Large intestine (tissue), 3 donors: ENCODE measurements at regions not wholly inside any gene's neighbourhood (a gene's known extent, or its start where the extent isn't known, plus 50 kb on each side); places are given as distances from the start of the nearest gene placed in this dataset.
"Not testable (repeated sequence)": the region's sequence is repeated elsewhere in the genome, so short reads cannot be mapped to it uniquely, and the experiment has no call there.

Experiments used
- DNase-seq, 2 donors: peaks; one replicate each; pipeline versions ENCODE4 v3.0.0 to v3.0.0-alpha.2; 2013
- H3K27ac ChIP-seq: one replicate; pipeline ENCODE4 v1.5.1; 2013; ENCODE audit warnings: low read length
- H3K27me3 ChIP-seq: 2 replicates; pipeline ENCODE4 v1.6.1; 2013; ENCODE audit warnings: low read length; ENCODE audit not compliant: control insufficient read depth, insufficient read depth
- H3K36me3 ChIP-seq: 2 replicates; pipeline ENCODE4 v1.6.1; 2013; ENCODE audit warnings: low read length; ENCODE audit not compliant: control insufficient read depth, insufficient read depth
- H3K4me1 ChIP-seq: one replicate; pipeline ENCODE4 v1.6.1; 2013; ENCODE audit warnings: low read length; ENCODE audit not compliant: control insufficient read depth, insufficient read depth
- H3K4me3 ChIP-seq: one replicate; pipeline ENCODE4 v1.5.1; 2013; ENCODE audit warnings: low read length
- H3K9me3 ChIP-seq: one replicate; pipeline ENCODE4 v1.6.1; 2013; ENCODE audit warnings: mild to moderate bottlenecking, low read depth, low read length, moderate library complexity; ENCODE audit not compliant: control insufficient read depth
- WGBS: methylation state at CpG from one replicate; pipeline ENCODE4 v1.1.5; 2013; ENCODE audit warnings: low lambda C conversion rate; ENCODE audit not compliant: insufficient coverage; 5-methylcytosine and 5-hydroxymethylcytosine counted together

GRCh38 chr4:23422878-23423277, 467.0 kb downstream of the PPARGC1A start:
- H3K36me3 ChIP-seq, result no peaks in the 10 kb centered on the region
- H3K4me1 ChIP-seq, result no peaks in the 10 kb centered on the region
- H3K4me3 ChIP-seq, result no peak overlapping the region
- no peaks in the 10 kb centered on the region for H3K27me3 ChIP-seq
- DNase-seq, result no peak
- H3K27ac ChIP-seq, result no peak overlapping the region
- H3K9me3 ChIP-seq, result no peaks in the 10 kb centered on the region
- 88% methylated on average over 1 of the region's 1 CpG for WGBS

DNA sequence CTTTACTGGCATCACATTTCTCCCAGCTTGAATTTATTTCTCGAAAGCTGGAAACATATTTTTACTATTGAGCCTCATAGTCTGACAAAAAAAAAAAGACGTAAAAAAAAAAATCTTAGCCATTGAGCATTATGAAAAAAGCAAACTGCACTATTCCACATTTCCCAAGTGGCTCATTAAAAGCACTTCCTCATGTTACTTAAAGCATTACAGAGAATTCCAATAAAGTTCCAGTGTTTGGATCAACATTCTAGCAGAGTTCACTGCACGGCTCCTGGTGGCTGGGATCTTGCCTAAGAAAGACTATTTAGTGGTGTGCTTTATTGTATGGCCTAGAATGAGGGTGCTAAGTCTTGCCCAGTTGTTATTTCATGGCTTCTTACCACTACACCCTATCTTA, 476.2 kb downstream of the PPARGC1A start:
- WGBS, result 86% methylated on average over 2 of the region's 3 CpGs
- no peaks in the 10 kb centered on the region for H3K27me3 ChIP-seq
- no peak overlapping the region for H3K4me3 ChIP-seq

GRCh38 chr4:23412701-23413100, 477.1 kb downstream of the PPARGC1A start:
- no peaks in the 10 kb centered on the region for H3K27me3 ChIP-seq
- 80% methylated on average over 1 of the region's 3 CpGs for WGBS
- H3K27ac ChIP-seq, result no peak overlapping the region
- no peaks in the 10 kb centered on the region for H3K9me3 ChIP-seq
- no peaks in the 10 kb centered on the region for H3K4me1 ChIP-seq
- H3K36me3 ChIP-seq, result no peaks in the 10 kb centered on the region
- no peak for DNase-seq
- H3K4me3 ChIP-seq, result no peak overlapping the region

More for the DNA sequence above, 476.2 kb downstream of the PPARGC1A start:
- no peaks in the 10 kb centered on the region for H3K9me3 ChIP-seq
- H3K27ac ChIP-seq, result no peak overlapping the region
- H3K4me1 ChIP-seq, result no peaks in the 10 kb centered on the region
- no peak for DNase-seq
- H3K36me3 ChIP-seq, result no peaks in the 10 kb centered on the region

DNA sequence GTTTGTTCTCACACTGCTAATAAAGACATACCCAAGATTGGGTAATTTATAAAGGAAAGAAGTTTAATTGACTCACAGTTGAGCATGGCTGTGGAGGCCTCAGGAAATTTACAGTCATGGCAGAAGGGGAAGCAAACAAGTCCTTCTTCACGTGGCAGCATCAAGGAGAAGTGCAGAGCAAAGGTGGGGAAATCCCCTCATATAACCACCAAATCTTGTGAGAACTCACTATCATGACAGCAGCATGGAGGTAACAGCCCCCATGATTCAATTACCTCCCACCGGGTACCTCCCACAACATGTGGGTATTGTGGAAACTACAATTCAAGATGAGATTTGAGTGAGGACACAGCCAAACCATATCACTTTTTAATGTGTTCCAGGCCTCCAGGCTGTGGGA, 480.9 kb downstream of the PPARGC1A start:
- not testable (repeated sequence) for H3K4me3 ChIP-seq, H3K4me1 ChIP-seq, H3K27ac ChIP-seq, H3K36me3 ChIP-seq, DNase-seq, H3K27me3 ChIP-seq, H3K9me3 ChIP-seq
- whole genome bisulfite sequencing, result no CpG with 5 or more reads among the region's 2 CpGs

GRCh38 chr4:23401572-23401971, 488.3 kb downstream of the PPARGC1A start:
- DNase-seq, result no peak
- Histone ChIP-seq H3K27ac (no peak overlapping the region), H3K36me3 (no peaks in the 10 kb centered on the region), H3K4me1 (no peaks in the 10 kb centered on the region), H3K9me3 (peaks cover 2% of the 10 kb centered on the region), H3K27me3 (no peaks in the 10 kb centered on the region), H3K4me3 (no peak overlapping the region)
- WGBS, result no CpG with 5 or more reads among the region's 3 CpGs

GRCh38 chr4:23392860-23393458, 496.9 kb downstream of the PPARGC1A start:
- Histone ChIP-seq H3K27ac (no peak overlapping the region), H3K27me3 (no peaks in the 10 kb centered on the region), H3K4me1 (no peaks in the 10 kb centered on the region), H3K4me3 (no peak overlapping the region), H3K36me3 (no peaks in the 10 kb centered on the region), H3K9me3 (no peaks in the 10 kb centered on the region)
- WGBS, result 100% methylated on average over 2 of the region's 5 CpGs
- DNase-seq, result no peak

- Histone ChIP-seq H3K9me3 (no peaks in the 10 kb centered on the region), H3K4me3 (no peak overlapping the region), H3K27ac (no peak overlapping the region), H3K4me1 (no peaks in the 10 kb centered on the region), H3K36me3 (no peaks in the 10 kb centered on the region), H3K27me3 (no peaks in the 10 kb centered on the region)
- 100% methylated on average over 1 of the region's 3 CpGs for WGBS
- DNase-seq, result no peak
Measured at GRCh38 chr4:23390246-23390645, 499.6 kb downstream of the PPARGC1A start.

DNA sequence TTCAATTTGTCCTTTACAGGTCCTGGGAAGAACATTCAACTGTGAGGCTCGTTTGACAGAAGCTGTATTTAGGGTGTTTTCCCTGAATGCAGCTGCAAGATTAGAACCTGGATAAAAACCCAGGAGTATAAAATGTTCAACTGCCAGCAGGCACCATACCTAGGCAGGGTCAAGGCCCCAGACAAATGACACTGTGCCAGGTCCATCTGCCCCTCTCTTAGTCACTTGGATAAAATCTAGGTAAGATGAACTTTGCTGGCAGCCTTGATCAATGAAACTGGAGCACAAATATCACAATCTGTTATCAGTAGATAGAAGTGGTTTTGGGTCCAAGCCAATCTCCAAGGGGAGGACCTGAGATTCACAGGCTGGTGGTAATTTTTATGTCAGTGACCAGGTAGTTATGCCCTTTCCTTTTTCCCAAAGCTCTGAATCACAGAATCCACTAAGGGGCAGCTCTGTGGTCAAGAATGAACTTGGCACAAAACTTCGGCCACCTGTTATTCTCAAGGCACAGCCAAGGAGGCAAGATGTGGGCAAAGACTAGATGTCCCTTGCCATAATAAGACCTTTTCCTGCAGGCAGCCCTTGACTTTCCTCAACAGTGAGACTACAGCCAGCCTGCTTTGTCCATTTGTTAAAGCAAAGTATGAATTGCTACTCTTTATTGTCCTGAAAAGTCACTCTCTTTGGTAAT, 501.0 kb downstream of the PPARGC1A start:
- no peaks in the 10 kb centered on the region for H3K9me3 ChIP-seq
- no CpG with 5 or more reads among the region's 2 CpGs for WGBS
- DNase-seq, result no peak

GRCh38 chr4:23388255-23388654, 501.6 kb downstream of the PPARGC1A start:
- no peaks in the 10 kb centered on the region for H3K27me3 ChIP-seq
- 77% methylated on average over 2 of the region's 6 CpGs for WGBS
- no peak overlapping the region for H3K4me3 ChIP-seq
- DNase-seq, result no peak
- H3K4me1 ChIP-seq, result no peaks in the 10 kb centered on the region
- H3K27ac ChIP-seq, result no peak overlapping the region
- H3K9me3 ChIP-seq, result no peaks in the 10 kb centered on the region
- H3K36me3 ChIP-seq, result no peaks in the 10 kb centered on the region

More for the DNA sequence above, 501.0 kb downstream of the PPARGC1A start:
- no peaks in the 10 kb centered on the region for H3K27me3 ChIP-seq
- H3K4me1 ChIP-seq, result no peaks in the 10 kb centered on the region
- H3K36me3 ChIP-seq, result no peaks in the 10 kb centered on the region
- H3K4me3 ChIP-seq, result no peak overlapping the region
- H3K27ac ChIP-seq, result no peak overlapping the region

GRCh38 chr4:23384741-23385140, 505.1 kb downstream of the PPARGC1A start:
- DNase-seq, result no peak
- Histone ChIP-seq H3K9me3 (no peaks in the 10 kb centered on the region), H3K36me3 (no peaks in the 10 kb centered on the region), H3K4me1 (no peaks in the 10 kb centered on the region), H3K27ac (no peak overlapping the region), H3K4me3 (no peak overlapping the region), H3K27me3 (no peaks in the 10 kb centered on the region)
- no CpG with 5 or more reads among the region's 2 CpGs for WGBS

- Histone ChIP-seq H3K4me3 (no peak overlapping the region), H3K27ac (no peak overlapping the region), H3K27me3 (no peaks in the 10 kb centered on the region), H3K4me1 (no peaks in the 10 kb centered on the region), H3K9me3 (no peaks in the 10 kb centered on the region), H3K36me3 (no peaks in the 10 kb centered on the region)
- no peak for DNase-seq
Measured at GRCh38 chr4:23382879-23383278, 507.0 kb downstream of the PPARGC1A start.
